Vagina (tissue), 2 donors: ENCODE measurements at regions not wholly inside any gene's neighbourhood (a gene's known extent, or its start where the extent isn't known, plus 50 kb on each side); places are given as distances from the start of the nearest gene placed in this dataset.

ENCODE experiments used
- POLR2AphosphoS5 ChIP-seq, 2 donors: sonication (generic); formaldehyde crosslinking; IDR thresholded peaks; one replicate each; pipeline ENCODE4 v1.9.0; 2017; ENCODE audit warnings: antibody characterized with exemption in 2 of 2, mild to moderate bottlenecking in 2 of 2, low read depth in 1 of 2; ENCODE audit not compliant: insufficient read depth in 1 of 2
- TF ChIP-seq, protein P1 (sequence below), 3 experiments: fragments of 450-650 bp in 2 of 3; fragments of 200-600 bp in 1 of 3; sonication (generic) in 1 of 3; IDR thresholded peaks; one replicate each; pipeline ENCODE4 v1.5.1; 2017 to 2019; ENCODE audit warnings: antibody characterized with exemption in 3 of 3, mild to moderate bottlenecking in 2 of 3, moderate library complexity in 2 of 3

DNA sequence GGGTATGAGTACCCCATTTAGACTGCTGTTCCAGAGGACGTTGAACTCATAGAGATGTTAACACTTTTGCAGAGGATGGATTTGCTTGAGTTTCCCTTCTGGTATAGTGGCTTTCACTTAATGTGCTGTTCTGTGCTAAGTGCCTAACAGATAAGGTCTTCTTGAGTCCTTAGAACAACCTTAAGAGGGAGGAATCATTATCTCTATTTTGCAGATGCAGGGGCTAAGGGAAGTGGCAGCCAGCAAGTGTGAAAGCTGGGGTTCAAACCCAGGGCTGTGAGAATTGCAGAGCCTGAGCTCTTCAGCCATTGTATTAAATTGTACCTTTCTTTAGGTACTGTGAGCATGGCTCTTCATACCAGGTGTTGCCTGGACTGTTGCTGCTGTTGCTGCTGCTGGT is 122.1 kb upstream of the NRXN3 start:
- TF ChIP-seq, protein P1, sequence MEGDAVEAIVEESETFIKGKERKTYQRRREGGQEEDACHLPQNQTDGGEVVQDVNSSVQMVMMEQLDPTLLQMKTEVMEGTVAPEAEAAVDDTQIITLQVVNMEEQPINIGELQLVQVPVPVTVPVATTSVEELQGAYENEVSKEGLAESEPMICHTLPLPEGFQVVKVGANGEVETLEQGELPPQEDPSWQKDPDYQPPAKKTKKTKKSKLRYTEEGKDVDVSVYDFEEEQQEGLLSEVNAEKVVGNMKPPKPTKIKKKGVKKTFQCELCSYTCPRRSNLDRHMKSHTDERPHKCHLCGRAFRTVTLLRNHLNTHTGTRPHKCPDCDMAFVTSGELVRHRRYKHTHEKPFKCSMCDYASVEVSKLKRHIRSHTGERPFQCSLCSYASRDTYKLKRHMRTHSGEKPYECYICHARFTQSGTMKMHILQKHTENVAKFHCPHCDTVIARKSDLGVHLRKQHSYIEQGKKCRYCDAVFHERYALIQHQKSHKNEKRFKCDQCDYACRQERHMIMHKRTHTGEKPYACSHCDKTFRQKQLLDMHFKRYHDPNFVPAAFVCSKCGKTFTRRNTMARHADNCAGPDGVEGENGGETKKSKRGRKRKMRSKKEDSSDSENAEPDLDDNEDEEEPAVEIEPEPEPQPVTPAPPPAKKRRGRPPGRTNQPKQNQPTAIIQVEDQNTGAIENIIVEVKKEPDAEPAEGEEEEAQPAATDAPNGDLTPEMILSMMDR (IDR thresholded peaks at IDR 0.05), result no peak
- no peak for TF ChIP-seq POLR2AphosphoS5 (IDR thresholded peaks at IDR 0.05; ENCODE audit: insufficient read depth in 1 of 2, low read depth in 1 of 2)
